NB4 (cell line): ENCODE measurements at regions not wholly inside any gene's neighbourhood (a gene's known extent, or its start where the extent isn't known, plus 50 kb on each side); places are given as distances from the start of the nearest gene placed in this dataset.

ENCODE experiments used
- DNase-seq: peaks from one replicate; pipeline ENCODE4 v3.0.0; 2010; ENCODE audit warnings: low read depth
- H3K4me3 ChIP-seq: one replicate; pipeline ENCODE4 v1.5.1; 2011; ENCODE audit warnings: mild to moderate bottlenecking, low read depth, low read length, moderate library complexity
- MYC ChIP-seq: IDR thresholded peaks from 2 replicates; pipeline ENCODE4 v1.6.1; 2011; ENCODE audit warnings: low read depth, low read length
- POLR2A ChIP-seq: IDR thresholded peaks from 2 replicates; pipeline ENCODE4 v1.6.1; 2011; ENCODE audit warnings: mild to moderate bottlenecking; ENCODE audit not compliant: insufficient read length; ENCODE audit errors: extremely low read depth
- TF ChIP-seq, protein P1 (sequence below): IDR thresholded peaks from one replicate; pipeline ENCODE4 v1.5.1; 2012; ENCODE audit warnings: low read depth, low read length
- TF ChIP-seq, protein P2 (sequence below): IDR thresholded peaks from 2 replicates; pipeline ENCODE4 v1.6.1; 2011; ENCODE audit warnings: low read depth, low read length

DNA sequence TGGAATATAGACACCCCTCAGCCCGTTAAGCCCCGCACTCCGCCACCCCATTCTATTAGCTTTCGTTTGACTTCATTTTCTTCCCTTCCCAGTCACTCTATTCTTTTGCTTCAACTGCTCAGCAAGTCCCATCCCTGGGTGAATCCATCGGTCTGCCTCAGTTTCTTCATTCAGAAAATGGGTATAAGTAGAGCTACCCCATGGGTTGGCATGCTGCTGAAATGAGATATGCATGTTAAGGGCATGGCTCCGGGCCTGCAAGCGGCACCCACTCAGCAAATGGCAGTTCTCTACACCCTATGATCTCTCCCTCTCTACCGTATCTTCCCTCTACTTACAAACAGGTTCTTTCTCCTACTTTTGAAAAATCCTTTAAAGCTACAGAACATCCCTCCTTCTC, 87.8 kb upstream of the IRF2BP2 start:
- TF ChIP-seq, protein P1, sequence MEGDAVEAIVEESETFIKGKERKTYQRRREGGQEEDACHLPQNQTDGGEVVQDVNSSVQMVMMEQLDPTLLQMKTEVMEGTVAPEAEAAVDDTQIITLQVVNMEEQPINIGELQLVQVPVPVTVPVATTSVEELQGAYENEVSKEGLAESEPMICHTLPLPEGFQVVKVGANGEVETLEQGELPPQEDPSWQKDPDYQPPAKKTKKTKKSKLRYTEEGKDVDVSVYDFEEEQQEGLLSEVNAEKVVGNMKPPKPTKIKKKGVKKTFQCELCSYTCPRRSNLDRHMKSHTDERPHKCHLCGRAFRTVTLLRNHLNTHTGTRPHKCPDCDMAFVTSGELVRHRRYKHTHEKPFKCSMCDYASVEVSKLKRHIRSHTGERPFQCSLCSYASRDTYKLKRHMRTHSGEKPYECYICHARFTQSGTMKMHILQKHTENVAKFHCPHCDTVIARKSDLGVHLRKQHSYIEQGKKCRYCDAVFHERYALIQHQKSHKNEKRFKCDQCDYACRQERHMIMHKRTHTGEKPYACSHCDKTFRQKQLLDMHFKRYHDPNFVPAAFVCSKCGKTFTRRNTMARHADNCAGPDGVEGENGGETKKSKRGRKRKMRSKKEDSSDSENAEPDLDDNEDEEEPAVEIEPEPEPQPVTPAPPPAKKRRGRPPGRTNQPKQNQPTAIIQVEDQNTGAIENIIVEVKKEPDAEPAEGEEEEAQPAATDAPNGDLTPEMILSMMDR: no peak
- TF ChIP-seq, protein P2, sequence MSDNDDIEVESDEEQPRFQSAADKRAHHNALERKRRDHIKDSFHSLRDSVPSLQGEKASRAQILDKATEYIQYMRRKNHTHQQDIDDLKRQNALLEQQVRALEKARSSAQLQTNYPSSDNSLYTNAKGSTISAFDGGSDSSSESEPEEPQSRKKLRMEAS: no peak
- TF ChIP-seq POLR2A: no peak
- no peak for TF ChIP-seq MYC
- DNase-seq: no peak
- no peak overlapping the region for H3K4me3 ChIP-seq

DNA sequence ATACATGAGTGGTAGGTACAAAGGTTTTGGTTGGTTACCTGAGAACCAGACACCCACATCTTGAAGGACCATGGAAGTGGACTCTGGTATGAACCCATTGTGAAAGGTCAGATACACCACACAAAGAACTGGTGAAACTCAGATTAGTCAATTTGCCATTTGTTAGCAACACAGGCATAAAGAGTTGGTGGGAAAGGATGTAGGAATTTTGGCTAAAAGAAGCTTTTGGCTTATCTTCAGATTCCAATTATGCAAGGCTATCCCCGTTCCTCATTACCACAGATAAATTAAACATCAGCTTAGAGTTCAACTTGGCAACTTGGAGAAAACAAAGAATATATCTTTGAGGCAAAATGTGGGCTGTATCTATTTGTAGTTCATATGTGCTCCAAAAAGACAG, 87.0 kb upstream of the IRF2BP2 start:
- H3K4me3 ChIP-seq: no peak overlapping the region
- DNase-seq: no peak
- TF ChIP-seq POLR2A (no peak), MYC (no peak)
- TF ChIP-seq, protein P1: no peak
- TF ChIP-seq, protein P2: no peak

DNA sequence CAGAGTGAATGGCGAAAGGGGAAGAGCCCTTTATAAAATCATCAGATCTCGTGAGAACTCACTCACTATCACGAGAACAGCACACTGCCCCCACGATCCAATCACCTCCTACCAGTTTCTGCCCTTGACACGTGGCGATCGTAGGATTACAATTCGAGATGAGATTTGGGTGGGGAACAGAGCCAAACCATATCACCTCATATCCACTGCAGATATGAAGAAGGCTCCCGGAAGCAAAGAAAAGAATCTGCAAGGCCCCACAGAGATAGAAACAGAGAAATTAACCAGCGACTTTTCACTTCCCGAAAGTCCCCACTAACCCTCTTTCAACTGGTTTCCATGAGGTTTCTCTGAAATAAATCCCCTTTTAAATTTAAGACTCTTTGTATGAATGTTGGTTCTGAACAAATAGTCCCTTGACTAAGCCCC, 86.2 kb upstream of the IRF2BP2 start:
- DNase-seq: no peak
- H3K4me3 ChIP-seq: no peak overlapping the region
- TF ChIP-seq POLR2A: no peak
- TF ChIP-seq, protein P2: no peak
- no peak for TF ChIP-seq MYC
- TF ChIP-seq, protein P1: no peak

DNA sequence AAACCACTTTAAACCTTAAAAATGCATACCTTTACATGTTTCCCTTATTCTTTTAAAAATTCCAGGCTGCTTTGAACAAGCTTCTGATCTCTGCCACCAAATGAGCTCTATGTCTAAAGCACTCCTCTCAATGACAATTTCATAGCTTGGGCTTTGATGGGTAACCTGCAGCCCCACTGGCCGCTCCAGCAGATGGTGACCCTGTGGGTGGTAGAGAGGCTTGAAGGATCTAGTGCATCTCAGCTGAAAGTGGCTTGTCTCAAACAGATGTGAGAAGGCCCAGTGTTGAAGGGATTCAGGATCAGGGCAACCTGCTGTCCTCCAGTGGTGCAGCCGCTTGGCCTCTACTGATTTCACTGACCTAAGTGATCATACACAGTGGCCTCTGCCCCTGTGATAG, 84.7 kb upstream of the IRF2BP2 start:
- TF ChIP-seq, protein P2: no peak
- TF ChIP-seq, protein P1: no peak
- no peak for TF ChIP-seq POLR2A
- TF ChIP-seq MYC: no peak
- H3K4me3 ChIP-seq: no peak overlapping the region
- no peak for DNase-seq

DNA sequence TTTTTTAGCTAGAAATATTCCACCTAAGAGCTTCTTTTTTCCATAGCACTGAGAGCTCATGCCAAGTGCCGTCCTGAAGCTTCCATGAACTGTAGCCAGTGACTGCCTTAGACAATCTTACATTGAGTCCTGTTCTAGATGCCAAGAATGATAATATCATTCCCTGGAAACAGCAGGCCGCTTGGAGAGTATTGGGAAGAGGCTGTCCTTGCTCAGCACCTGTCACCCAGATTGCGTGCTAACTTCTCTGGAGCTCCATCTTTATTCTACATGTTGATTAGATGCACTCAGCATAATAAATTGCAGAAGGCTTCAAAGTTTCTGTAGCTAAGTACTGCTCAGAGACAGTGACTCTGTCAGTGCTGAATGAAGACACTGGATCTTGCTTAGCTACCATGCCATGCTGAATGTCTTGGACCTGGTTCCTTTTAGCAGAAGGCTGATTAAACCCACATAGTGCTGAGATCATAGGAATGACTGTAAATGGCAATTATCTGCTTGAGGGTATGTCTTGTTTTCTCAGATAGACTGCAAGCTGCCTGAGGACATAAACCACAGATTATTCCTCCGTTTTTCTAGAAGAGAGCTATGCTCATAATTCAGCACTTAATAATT, 83.1 kb upstream of the IRF2BP2 start:
- TF ChIP-seq, protein P2: no peak
- no peak for TF ChIP-seq MYC
- TF ChIP-seq, protein P1: no peak
- no peak for TF ChIP-seq POLR2A
- DNase-seq: no peak
- no peak overlapping the region for H3K4me3 ChIP-seq

DNA sequence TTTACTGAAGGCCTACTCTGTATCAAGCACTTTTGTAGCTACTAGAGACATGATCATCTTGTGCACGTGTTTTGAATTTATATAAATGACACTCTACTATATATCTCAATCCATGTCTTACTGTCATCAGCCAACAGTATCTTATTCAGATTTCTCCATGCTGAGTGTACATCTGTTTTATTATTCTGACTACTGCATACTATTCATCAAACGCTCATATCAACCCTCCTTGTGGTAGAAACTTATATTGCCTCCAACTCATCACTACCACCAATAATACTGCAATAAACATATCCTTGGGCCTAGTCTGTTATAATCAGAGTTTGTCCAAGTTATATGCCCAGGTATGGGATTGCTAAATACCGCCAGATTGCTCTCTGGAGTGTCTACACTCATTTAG, 81.6 kb upstream of the IRF2BP2 start:
- no peak for TF ChIP-seq POLR2A
- TF ChIP-seq, protein P1: no peak
- TF ChIP-seq MYC: no peak
- TF ChIP-seq, protein P2: no peak
- DNase-seq: no peak
- H3K4me3 ChIP-seq: no peak overlapping the region
